Smooth muscle cell (in vitro differentiated cells): ENCODE measurements at regions not wholly inside any gene's neighbourhood (a gene's known extent, or its start where the extent isn't known, plus 50 kb on each side); places are given as distances from the start of the nearest gene placed in this dataset.

Experiments used
- DNase-seq: peaks from one replicate; lab custom pipeline; 2025; ENCODE audit not compliant: unreplicated experiment; lab: John Stamatoyannopoulos, UW
- H2AFZ ChIP-seq: fragments of 200-600 bp; sonication (generic); 2 replicates; pipeline ENCODE4 v1.6.0; 2016; ENCODE audit warnings: antibody characterized with exemption, low read depth, mild to moderate bottlenecking
- H3F3A ChIP-seq: fragments of 200-600 bp; sonication (generic); 2 replicates; pipeline ENCODE4 v1.6.0; 2017; ENCODE audit warnings: antibody characterized with exemption, low read depth
- H3K27ac ChIP-seq: fragments of 200-600 bp; sonication (generic); 2 replicates; pipeline ENCODE4 v1.5.1; 2016; ENCODE audit warnings: low read depth, mild to moderate bottlenecking
- H3K27me3 ChIP-seq: fragments of 200-600 bp; sonication (generic); 2 replicates; pipeline ENCODE4 v1.6.1; 2016; ENCODE audit warnings: low read depth, mild to moderate bottlenecking
- H3K36me3 ChIP-seq: fragments of 200-600 bp; sonication (generic); 2 replicates; pipeline ENCODE4 v1.5.1; 2016; ENCODE audit warnings: low read depth
- H3K4me1 ChIP-seq: fragments of 200-600 bp; sonication (generic); 2 replicates; pipeline ENCODE4 v1.5.1; 2016; ENCODE audit warnings: low read depth
- H3K4me2 ChIP-seq: fragments of 200-600 bp; sonication (generic); 2 replicates; pipeline ENCODE4 v1.6.0; 2016; ENCODE audit warnings: mild to moderate bottlenecking
- H3K4me3 ChIP-seq: fragments of 200-600 bp; sonication (generic); 2 replicates; pipeline ENCODE4 v1.5.1; 2016; ENCODE audit warnings: mild to moderate bottlenecking
- H3K79me2 ChIP-seq: fragments of 200-600 bp; sonication (generic); 2 replicates; pipeline ENCODE4 v1.6.0; 2016; ENCODE audit warnings: low read depth, mild to moderate bottlenecking
- H3K9ac ChIP-seq: fragments of 200-600 bp; sonication (generic); 2 replicates; pipeline ENCODE4 v1.6.0; 2016; ENCODE audit warnings: low read depth
- H3K9me3 ChIP-seq: fragments of 200-600 bp; sonication (generic); replicated peaks from 2 replicates; pipeline ENCODE4 v1.5.1; 2016; ENCODE audit warnings: low read depth
- H4K20me1 ChIP-seq: fragments of 200-600 bp; sonication (generic); 2 replicates; pipeline ENCODE4 v1.6.0; 2016; ENCODE audit warnings: low read depth
- CTCF ChIP-seq: fragments of 200-600 bp; sonication (generic); IDR thresholded peaks from 2 replicates; pipeline ENCODE4 v1.5.1; 2017; ENCODE audit warnings: borderline replicate concordance, mild to moderate bottlenecking, antibody characterized with exemption; ENCODE audit not compliant: insufficient read depth, poor library complexity, severe bottlenecking
- WGBS: methylation state at CpG from one replicate; pipeline ENCODE4 v1.1.7; 2016; ENCODE audit warnings: low lambda C conversion rate; 5-methylcytosine and 5-hydroxymethylcytosine counted together

GRCh38 chr16:61149709-61150108 is 886.5 kb downstream of the CDH8 start:
- H3K27me3 ChIP-seq = no peaks in the 10 kb centered on the region
- no peaks in the 10 kb centered on the region for H4K20me1 ChIP-seq
- no peaks in the 10 kb centered on the region for H3K79me2 ChIP-seq
- no peak for DNase-seq
- 84% methylated on average over 5 of the region's 5 CpGs for WGBS
- no peak overlapping the region for H3K9ac ChIP-seq
- H3K4me3 ChIP-seq = no peak overlapping the region
- no peak overlapping the region for H3K4me2 ChIP-seq
- no peaks in the 10 kb centered on the region for H3K4me1 ChIP-seq
- no peak overlapping the region for H3K27ac ChIP-seq
- no peaks in the 10 kb centered on the region for H3K36me3 ChIP-seq
- TF ChIP-seq CTCF = no peak
- no peaks in the 10 kb centered on the region for H3K9me3 ChIP-seq
- H2AFZ ChIP-seq = no peak overlapping the region
- no peaks in the 10 kb centered on the region for H3F3A ChIP-seq

DNA sequence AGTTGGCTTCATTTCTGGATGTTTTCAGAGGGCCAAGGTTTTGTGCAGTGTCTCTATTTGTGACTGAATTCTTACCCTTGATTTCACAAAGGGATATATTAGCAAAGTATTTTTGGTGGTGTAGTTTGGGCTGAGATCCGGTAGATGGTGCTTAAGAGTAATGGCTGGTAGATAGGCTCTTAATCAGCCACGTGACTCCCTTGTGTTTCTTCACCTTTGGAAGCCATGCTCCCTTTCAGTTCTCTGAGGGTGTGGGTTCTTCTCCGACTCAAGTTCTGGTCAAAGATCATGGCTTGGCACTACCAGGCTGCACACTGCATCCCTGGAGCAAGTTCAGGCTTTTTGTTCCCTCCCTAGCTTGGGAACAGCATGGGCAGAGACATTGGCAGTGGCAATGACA is 887.3 kb downstream of the CDH8 start:
- Histone ChIP-seq H3K27me3 (no peaks in the 10 kb centered on the region), H3K4me2 (no peak overlapping the region), H3K4me1 (no peaks in the 10 kb centered on the region), H3F3A (no peaks in the 10 kb centered on the region), H3K4me3 (no peak overlapping the region), H2AFZ (no peak overlapping the region), H3K9ac (no peak overlapping the region), H3K9me3 (no peaks in the 10 kb centered on the region), H3K27ac (no peak overlapping the region), H4K20me1 (no peaks in the 10 kb centered on the region), H3K36me3 (no peaks in the 10 kb centered on the region), H3K79me2 (no peaks in the 10 kb centered on the region)
- no peak for TF ChIP-seq CTCF
- DNase-seq = no peak
- 48% methylated on average over 3 of the region's 3 CpGs for WGBS

- Histone ChIP-seq H3K79me2 (no peaks in the 10 kb centered on the region), H3K4me3 (no peak overlapping the region), H4K20me1 (no peaks in the 10 kb centered on the region), H3K4me2 (no peak overlapping the region), H3K9me3 (no peaks in the 10 kb centered on the region), H3K27ac (no peak overlapping the region), H3K36me3 (no peaks in the 10 kb centered on the region), H3F3A (no peaks in the 10 kb centered on the region), H3K9ac (no peak overlapping the region), H3K4me1 (no peaks in the 10 kb centered on the region), H2AFZ (no peak overlapping the region), H3K27me3 (no peaks in the 10 kb centered on the region)
- WGBS = 73% methylated on average over 1 of the region's 1 CpG
- no peak for TF ChIP-seq CTCF
- DNase-seq = no peak
These were observed 889.8 kb downstream of the CDH8 start for GRCh38 chr16:61146429-61146828.

- Histone ChIP-seq H3K36me3 (no peaks in the 10 kb centered on the region), H2AFZ (no peak overlapping the region), H3F3A (no peaks in the 10 kb centered on the region), H4K20me1 (no peaks in the 10 kb centered on the region), H3K27ac (no peak overlapping the region), H3K9ac (no peak overlapping the region), H3K4me2 (no peak overlapping the region), H3K4me3 (no peak overlapping the region), H3K4me1 (no peaks in the 10 kb centered on the region), H3K79me2 (no peaks in the 10 kb centered on the region), H3K9me3 (no peaks in the 10 kb centered on the region), H3K27me3 (no peaks in the 10 kb centered on the region)
- DNase-seq = no peak
- TF ChIP-seq CTCF = no peak
These were observed 904.8 kb downstream of the CDH8 start for GRCh38 chr16:61131447-61131846.
